ENCODE measurements at regions not wholly inside any gene's neighbourhood (a gene's known extent, or its start where the extent isn't known, plus 50 kb on each side); places are given as distances from the start of the nearest gene placed in this dataset.
"Not testable (repeated sequence)": the region's sequence is repeated elsewhere in the genome, so short reads cannot be mapped to it uniquely, and the experiment has no call there.

- Mint-ChIP-seq H3K36me3 (no peaks in the 10 kb centered on the region), H3K4me3 (no peak overlapping the region), H3K4me1 (no peaks in the 10 kb centered on the region), H3K27ac (no peak overlapping the region), H3K27me3 (no peaks in the 10 kb centered on the region), H3K9me3 (peaks cover 2% of the 10 kb centered on the region)
- POLR2A ChIA-PET = no interaction called here
- DNase-seq (no peak), ATAC-seq (ENCODE audit: low read depth) (no peak)
These were observed 876.8 kb upstream of the TENM4 start for GRCh38 chr11:80317612-80318011.

DNA sequence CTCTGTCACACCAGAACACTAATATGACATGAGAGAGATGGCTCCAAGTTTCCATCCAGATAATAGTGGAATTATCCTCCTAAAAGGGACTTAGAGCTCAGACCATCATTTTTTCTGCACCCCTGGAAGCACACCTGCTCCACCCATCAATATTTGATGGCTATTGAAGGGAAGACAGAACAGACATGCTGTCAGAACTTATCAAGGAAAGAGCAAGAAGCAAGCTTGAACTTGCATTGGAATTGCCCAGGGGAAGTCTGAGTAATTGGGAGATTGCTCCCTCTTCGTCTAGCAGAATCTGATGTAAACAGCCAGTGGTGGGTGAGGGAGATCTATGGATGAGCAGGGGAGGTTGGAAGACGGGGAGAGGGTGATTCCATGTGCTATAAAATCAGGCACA, 874.4 kb upstream of the TENM4 start:
- Mint-ChIP-seq H3K27me3 (no peaks in the 10 kb centered on the region), H3K4me3 (no peak overlapping the region), H3K4me1 (no peaks in the 10 kb centered on the region), H3K27ac (no peak overlapping the region), H3K9me3 (peaks cover 2% of the 10 kb centered on the region), H3K36me3 (no peaks in the 10 kb centered on the region)
- ATAC-seq (ENCODE audit: low read depth) = no peak
- POLR2A ChIA-PET = no interaction called here
- DNase-seq = no peak

DNA sequence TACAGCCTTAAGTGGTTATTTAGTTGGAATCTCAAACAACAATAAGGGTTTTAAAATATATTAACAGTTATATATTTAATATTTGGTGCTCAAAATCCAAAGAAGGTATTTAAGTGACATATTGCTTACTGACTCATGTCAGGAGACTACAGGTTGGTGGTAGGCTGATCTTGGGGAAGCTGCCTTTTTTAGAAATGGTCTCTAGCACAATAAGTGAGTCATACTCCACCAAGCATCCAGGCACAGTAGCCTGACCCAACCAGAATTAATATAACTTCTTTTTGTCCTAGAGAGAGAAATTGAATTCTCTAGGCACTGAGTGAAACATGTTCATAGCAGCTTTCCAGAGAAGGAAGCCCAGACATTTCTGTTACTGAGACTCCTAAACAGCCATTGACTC, 868.5 kb upstream of the TENM4 start:
- H3K27ac Mint-ChIP-seq = no peak overlapping the region
- peaks cover 3% of the 10 kb centered on the region for H3K9me3 Mint-ChIP-seq
- ATAC-seq (ENCODE audit: low read depth) (no peak), DNase-seq (no peak)
- no peaks in the 10 kb centered on the region for H3K36me3 Mint-ChIP-seq
- H3K4me3 Mint-ChIP-seq = no peak overlapping the region
- no peaks in the 10 kb centered on the region for H3K4me1 Mint-ChIP-seq
- POLR2A ChIA-PET = no interaction called here
- H3K27me3 Mint-ChIP-seq = no peaks in the 10 kb centered on the region

DNA sequence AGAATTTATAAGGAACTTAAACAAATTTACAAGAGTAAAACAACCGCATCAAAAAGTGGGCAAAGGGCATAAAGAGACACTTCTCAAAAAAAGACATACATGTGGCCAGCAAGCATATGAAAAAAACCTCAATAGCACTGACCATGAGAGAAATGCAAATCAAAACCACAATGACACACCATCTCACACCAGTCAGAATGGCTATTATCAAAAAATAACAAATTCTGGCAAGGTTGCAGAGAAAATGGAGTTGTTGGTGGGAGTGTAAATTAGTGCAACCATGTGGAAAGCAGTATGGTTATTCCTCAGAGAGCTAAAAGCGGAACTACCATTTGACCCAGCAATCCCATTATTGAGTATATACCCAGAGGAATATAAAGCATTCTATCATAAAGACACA, 866.8 kb upstream of the TENM4 start:
- DNase-seq = no peak
- POLR2A ChIA-PET = no interaction called here

GRCh38 chr11:80297858-80298632, 857.2 kb upstream of the TENM4 start:
- Mint-ChIP-seq H3K27ac (no peak overlapping the region), H3K9me3 (peaks cover 3% of the 10 kb centered on the region), H3K27me3 (no peaks in the 10 kb centered on the region), H3K4me3 (no peak overlapping the region), H3K36me3 (no peaks in the 10 kb centered on the region), H3K4me1 (no peaks in the 10 kb centered on the region)
- DNase-seq (no peak), ATAC-seq (ENCODE audit: low read depth) (no peak)
- POLR2A ChIA-PET = no interaction called here

More for the DNA sequence above, 866.8 kb upstream of the TENM4 start:
- Mint-ChIP-seq H3K36me3 (no peaks in the 10 kb centered on the region), H3K4me1 (no peaks in the 10 kb centered on the region), H3K27me3 (no peaks in the 10 kb centered on the region), H3K9me3 (peaks cover 5% of the 10 kb centered on the region), H3K27ac (no peak overlapping the region), H3K4me3 (no peak overlapping the region)
- no peak for ATAC-seq (ENCODE audit: low read depth)

- Mint-ChIP-seq H3K9me3 (no peaks in the 10 kb centered on the region), H3K4me1 (no peaks in the 10 kb centered on the region), H3K36me3 (no peaks in the 10 kb centered on the region), H3K4me3 (no peak overlapping the region), H3K27ac (no peak overlapping the region), H3K27me3 (no peaks in the 10 kb centered on the region)
- ATAC-seq (ENCODE audit: low read depth) (no peak), DNase-seq (no peak)
- POLR2A ChIA-PET = no interaction called here
These were observed 852.5 kb upstream of the TENM4 start for GRCh38 chr11:80293293-80293692.

- no peak overlapping the region for H3K4me3 Mint-ChIP-seq
These were observed 844.3 kb upstream of the TENM4 start for GRCh38 chr11:80284946-80285785.

GRCh38 chr11:80282643-80283042, 841.8 kb upstream of the TENM4 start:
- POLR2A ChIA-PET = no interaction called here
- Mint-ChIP-seq H3K4me1 (no peaks in the 10 kb centered on the region), H3K27ac (no peak overlapping the region), H3K27me3 (no peaks in the 10 kb centered on the region), H3K9me3 (no peaks in the 10 kb centered on the region), H3K4me3 (no peak overlapping the region), H3K36me3 (no peaks in the 10 kb centered on the region)
- ATAC-seq (ENCODE audit: low read depth) = no peak
- DNase-seq = no peak

More at GRCh38 chr11:80284946-80285785, 844.3 kb upstream of the TENM4 start:
- Mint-ChIP-seq H3K27ac (no peak overlapping the region), H3K36me3 (no peaks in the 10 kb centered on the region), H3K9me3 (no peaks in the 10 kb centered on the region), H3K27me3 (no peaks in the 10 kb centered on the region), H3K4me1 (no peaks in the 10 kb centered on the region)
- ATAC-seq (ENCODE audit: low read depth) = no peak
- POLR2A ChIA-PET = no interaction called here
- DNase-seq = no peak

GRCh38 chr11:80281194-80281593, 840.4 kb upstream of the TENM4 start:
- no peaks in the 10 kb centered on the region for H3K36me3 Mint-ChIP-seq
- no peaks in the 10 kb centered on the region for H3K9me3 Mint-ChIP-seq
- H3K27me3 Mint-ChIP-seq = no peaks in the 10 kb centered on the region
- no peak for ATAC-seq (ENCODE audit: low read depth)
- no peak for DNase-seq
- POLR2A ChIA-PET = no interaction called here
- H3K4me1 Mint-ChIP-seq = no peaks in the 10 kb centered on the region
- no peak overlapping the region for H3K27ac Mint-ChIP-seq
- H3K4me3 Mint-ChIP-seq = no peak overlapping the region

DNA sequence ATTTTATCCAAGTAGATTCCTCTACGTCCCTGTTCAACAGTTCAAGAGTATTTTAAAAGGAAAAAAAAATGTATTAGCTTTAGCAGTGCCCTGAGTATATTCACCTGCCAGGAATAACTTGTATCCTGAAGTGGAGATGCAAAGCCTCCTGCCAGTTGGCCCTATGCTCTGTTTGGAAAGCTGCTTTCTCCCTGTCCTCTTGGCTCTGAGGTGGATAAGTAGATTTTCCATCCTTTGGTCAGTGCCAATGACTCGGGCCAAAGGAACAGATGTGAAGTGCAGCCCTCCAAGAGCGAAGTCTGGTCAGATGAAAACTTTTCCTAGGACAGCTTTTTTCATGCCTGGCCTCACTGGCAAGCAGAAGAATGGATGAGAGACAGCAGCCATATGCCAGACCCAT, 839.9 kb upstream of the TENM4 start:
- Mint-ChIP-seq H3K4me3 (no peak overlapping the region), H3K4me1 (no peaks in the 10 kb centered on the region), H3K9me3 (no peaks in the 10 kb centered on the region), H3K27me3 (no peaks in the 10 kb centered on the region), H3K36me3 (no peaks in the 10 kb centered on the region), H3K27ac (no peak overlapping the region)
- no peak for ATAC-seq (ENCODE audit: low read depth)
- DNase-seq = no peak
- POLR2A ChIA-PET = no interaction called here

- DNase-seq (no peak), ATAC-seq (ENCODE audit: low read depth) (no peak)
- H3K27ac Mint-ChIP-seq = no peak overlapping the region
- H3K9me3 Mint-ChIP-seq = peaks cover 1% of the 10 kb centered on the region
- POLR2A ChIA-PET = no interaction called here
- H3K4me3 Mint-ChIP-seq = no peak overlapping the region
- H3K4me1 Mint-ChIP-seq = no peaks in the 10 kb centered on the region
- no peaks in the 10 kb centered on the region for H3K27me3 Mint-ChIP-seq
- H3K36me3 Mint-ChIP-seq = no peaks in the 10 kb centered on the region
These were observed 820.9 kb upstream of the TENM4 start for GRCh38 chr11:80261776-80262175.

GRCh38 chr11:80257319-80258015, 816.6 kb upstream of the TENM4 start:
- H3K36me3 Mint-ChIP-seq; H3K27ac Mint-ChIP-seq; H3K27me3 Mint-ChIP-seq; H3K9me3 Mint-ChIP-seq; H3K4me3 Mint-ChIP-seq; H3K4me1 Mint-ChIP-seq; DNase-seq; POLR2A ChIA-PET; ATAC-seq (ENCODE audit: low read depth): not testable (repeated sequence)

- POLR2A ChIA-PET = no interaction called here
- no peaks in the 10 kb centered on the region for H3K36me3 Mint-ChIP-seq
- no peaks in the 10 kb centered on the region for H3K4me1 Mint-ChIP-seq
- H3K9me3 Mint-ChIP-seq = peaks cover 5% of the 10 kb centered on the region
- DNase-seq = no peak
- H3K27ac Mint-ChIP-seq = no peak overlapping the region
- no peak overlapping the region for H3K4me3 Mint-ChIP-seq
- ATAC-seq (ENCODE audit: low read depth) = no peak
- no peaks in the 10 kb centered on the region for H3K27me3 Mint-ChIP-seq
These were observed 814.2 kb upstream of the TENM4 start for GRCh38 chr11:80255021-80255420.

GRCh38 chr11:80241766-80242165, 800.9 kb upstream of the TENM4 start:
- H3K9me3 Mint-ChIP-seq = peaks cover 8% of the 10 kb centered on the region
- DNase-seq (no peak), ATAC-seq (ENCODE audit: low read depth) (no peak)
- no peaks in the 10 kb centered on the region for H3K4me1 Mint-ChIP-seq
- no peak overlapping the region for H3K27ac Mint-ChIP-seq
- POLR2A ChIA-PET = no interaction called here
- no peaks in the 10 kb centered on the region for H3K36me3 Mint-ChIP-seq
- H3K4me3 Mint-ChIP-seq = no peak overlapping the region
- no peaks in the 10 kb centered on the region for H3K27me3 Mint-ChIP-seq
